GM18498 (cell line): ENCODE measurements at regions not wholly inside any gene's neighbourhood (a gene's known extent, or its start where the extent isn't known, plus 50 kb on each side); places are given as distances from the start of the nearest gene placed in this dataset.
"Not testable (repeated sequence)": the region's sequence is repeated elsewhere in the genome, so short reads cannot be mapped to it uniquely, and the experiment has no call there.

Source experiments
- ATAC-seq: cut with Tn5 transposase; IDR thresholded peaks from one replicate; pipeline ENCODE4 v1.9.1; 2021; ENCODE audit warnings: mild to moderate bottlenecking, moderate library complexity; ENCODE audit not compliant: unreplicated experiment

- not testable (repeated sequence) for ATAC-seq
Observed at GRCh38 chr7:65069476-65069875, 63.0 kb upstream of the ERV3-1 start.

- ATAC-seq = not testable (repeated sequence)
Observed at GRCh38 chr7:65062566-65062965, 56.1 kb upstream of the ERV3-1 start.

GRCh38 chr7:65059247-65059646, 52.8 kb upstream of the ERV3-1 start:
- peak; percentile 80 for ATAC-seq
